Left ventricle myocardium inferior (tissue), 1 donor: ENCODE measurements at regions not wholly inside any gene's neighbourhood (a gene's known extent, or its start where the extent isn't known, plus 50 kb on each side); places are given as distances from the start of the nearest gene placed in this dataset.

Source experiments
- DNase-seq: peaks from one replicate; pipeline ENCODE4 v3.0.0-alpha.2; 2020
- H3K27ac ChIP-seq: fragments of 200-600 bp; replicated peaks from 2 replicates; pipeline ENCODE4 v1.8.0; 2021
- H3K27me3 ChIP-seq: fragments of 200-600 bp; 2 replicates; pipeline ENCODE4 v1.8.0; 2021; ENCODE audit warnings: low read depth
- H3K36me3 ChIP-seq: fragments of 200-600 bp; 2 replicates; pipeline ENCODE4 v1.8.0; 2021
- H3K4me1 ChIP-seq: fragments of 200-600 bp; 2 replicates; pipeline ENCODE4 v1.8.0; 2021
- H3K4me3 ChIP-seq: fragments of 200-600 bp; 2 replicates; pipeline ENCODE4 v1.8.0; 2021; ENCODE audit warnings: mild to moderate bottlenecking, moderate library complexity
- H3K9me3 ChIP-seq: fragments of 200-600 bp; replicated peaks from 2 replicates; pipeline ENCODE4 v1.8.0; 2021
- CTCF ChIP-seq: fragments of 200-600 bp; IDR thresholded peaks from 2 replicates; pipeline ENCODE4 v1.8.0; 2021; ENCODE audit warnings: antibody characterized with exemption, mild to moderate bottlenecking, borderline replicate concordance
- intact Hi-C: fragments of 100-400 bp; cut with micrococcal nuclease; formaldehyde crosslinking; loops from one replicate; pipeline ENCODE4 v1.11.0; 2022
- donor health status: DM: no; HTN: yes; CAD: no; lungs with severe emphysema.

GRCh38 chr2:200158647-200159356 lies 147.7 kb upstream of the SPATS2L start:
- no peaks in the 10 kb centered on the region for H3K9me3 ChIP-seq
- intact Hi-C loops: no loop called here
- no peaks in the 10 kb centered on the region for H3K36me3 ChIP-seq
- H3K27me3 ChIP-seq: peaks cover 3% of the 10 kb centered on the region
- peaks cover 11% of the 10 kb centered on the region for H3K4me1 ChIP-seq
- H3K4me3 ChIP-seq: no peak overlapping the region
- no peak for TF ChIP-seq CTCF
- no peak for DNase-seq
- H3K27ac ChIP-seq: no peak overlapping the region

DNA sequence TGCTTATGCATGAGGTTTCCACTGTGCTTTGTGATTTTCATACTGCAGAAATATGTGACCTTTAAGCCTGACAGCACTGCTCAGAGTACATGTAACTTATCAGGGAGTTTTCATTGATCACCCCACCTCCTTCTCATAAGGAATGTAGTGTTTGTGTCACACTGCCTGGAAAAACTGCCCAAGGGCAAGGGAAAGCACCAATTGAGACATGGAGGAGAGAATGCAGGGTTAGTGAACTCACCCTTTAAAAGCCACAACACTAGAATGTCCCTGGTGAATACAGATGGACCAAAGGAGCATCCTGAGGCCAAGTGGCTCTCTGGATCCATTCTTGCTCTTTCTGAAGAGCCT lies 147.2 kb upstream of the SPATS2L start:
- peaks cover 3% of the 10 kb centered on the region for H3K27me3 ChIP-seq
- TF ChIP-seq CTCF: no peak
- H3K27ac ChIP-seq: no peak overlapping the region
- intact Hi-C loops: no loop called here
- DNase-seq: no peak
- no peaks in the 10 kb centered on the region for H3K9me3 ChIP-seq
- H3K4me1 ChIP-seq: peaks cover 11% of the 10 kb centered on the region
- H3K36me3 ChIP-seq: no peaks in the 10 kb centered on the region
- no peak overlapping the region for H3K4me3 ChIP-seq

DNA sequence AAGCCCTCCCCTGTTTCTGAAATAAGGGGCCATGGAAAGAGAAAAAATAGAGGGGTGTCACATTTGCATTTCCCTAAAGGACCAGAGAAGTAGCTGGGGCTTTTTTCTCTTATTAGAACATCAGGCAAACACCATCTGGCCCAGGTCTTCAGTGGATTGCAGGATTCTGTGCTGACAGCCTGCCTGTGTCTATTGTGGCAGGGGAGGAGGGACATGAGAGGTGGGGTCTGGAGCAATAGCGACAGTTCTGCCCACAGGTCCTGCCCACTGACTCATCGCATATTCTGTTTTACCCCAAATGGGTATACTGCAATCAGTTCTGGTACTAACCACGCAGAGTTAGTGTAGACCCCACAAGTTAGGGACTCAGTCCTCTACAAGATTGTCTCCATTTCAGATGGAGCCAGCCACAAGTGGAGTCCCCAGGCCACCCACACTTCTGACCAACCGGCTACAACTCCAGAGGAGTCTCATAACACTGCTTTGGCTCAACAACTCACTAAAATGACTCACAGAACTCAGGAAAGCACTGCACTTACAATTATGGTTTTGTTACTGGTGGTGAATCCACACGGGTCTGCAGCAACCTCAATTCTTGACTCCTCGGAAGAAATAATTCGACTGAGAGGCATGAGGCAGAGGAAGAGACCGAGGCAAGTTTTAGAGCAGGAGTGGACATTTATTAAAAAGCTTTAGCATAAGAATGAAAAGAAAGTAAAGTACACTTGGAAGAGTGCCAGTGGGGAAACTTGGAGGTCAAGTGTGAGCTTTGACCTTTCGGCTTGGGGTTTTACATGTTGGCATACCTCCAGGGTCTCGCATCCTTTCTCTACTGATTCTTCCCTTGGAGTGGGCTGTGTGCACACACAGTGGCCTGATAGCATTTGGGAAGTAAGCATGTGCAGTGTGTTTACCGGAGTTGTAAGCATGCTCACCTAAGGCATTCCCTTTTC lies 146.4 kb upstream of the SPATS2L start:
- H3K27me3 ChIP-seq: peaks cover 3% of the 10 kb centered on the region
- DNase-seq: no peak
- no peaks in the 10 kb centered on the region for H3K9me3 ChIP-seq
- no peak overlapping the region for H3K4me3 ChIP-seq
- H3K36me3 ChIP-seq: no peaks in the 10 kb centered on the region
- no peak overlapping the region for H3K27ac ChIP-seq
- H3K4me1 ChIP-seq: peaks cover 11% of the 10 kb centered on the region
- TF ChIP-seq CTCF: no peak
- intact Hi-C loops: no loop called here

DNA sequence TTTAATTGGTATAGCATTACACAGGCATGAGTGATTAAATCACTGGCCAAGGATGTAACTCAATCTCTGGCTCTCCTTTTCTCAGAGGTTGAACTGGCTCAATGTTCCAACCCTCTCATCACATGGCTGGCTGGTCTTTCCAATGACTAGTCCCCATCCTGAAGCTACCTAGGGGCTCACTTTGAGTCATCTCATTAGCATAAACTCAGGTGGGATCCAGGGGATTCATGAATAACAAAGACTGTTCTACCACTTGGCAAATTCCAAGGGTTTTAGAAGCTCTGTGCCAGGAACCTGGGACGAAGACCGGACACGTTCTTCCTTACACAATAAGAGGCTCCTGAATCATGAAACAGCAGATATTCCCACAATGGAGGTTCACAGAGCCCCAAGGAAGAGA lies 145.0 kb upstream of the SPATS2L start:
- no peaks in the 10 kb centered on the region for H3K36me3 ChIP-seq
- H3K4me3 ChIP-seq: no peak overlapping the region
- peaks cover 3% of the 10 kb centered on the region for H3K27me3 ChIP-seq
- peaks cover 7% of the 10 kb centered on the region for H3K4me1 ChIP-seq
- no peak for TF ChIP-seq CTCF
- H3K9me3 ChIP-seq: peaks cover 13% of the 10 kb centered on the region
- intact Hi-C loops: no loop called here
- no peak for DNase-seq
- no peak overlapping the region for H3K27ac ChIP-seq

- H3K36me3 ChIP-seq: no peaks in the 10 kb centered on the region
- no peaks in the 10 kb centered on the region for H3K4me1 ChIP-seq
- no peak overlapping the region for H3K27ac ChIP-seq
- DNase-seq: no peak
- H3K9me3 ChIP-seq: peaks cover 18% of the 10 kb centered on the region
- H3K4me3 ChIP-seq: no peak overlapping the region
- intact Hi-C loops: no loop called here
- peaks cover 3% of the 10 kb centered on the region for H3K27me3 ChIP-seq
- no peak for TF ChIP-seq CTCF
Measured at GRCh38 chr2:200165687-200166086, 140.8 kb upstream of the SPATS2L start.
